ENCODE measurements at regions not wholly inside any gene's neighbourhood (a gene's known extent, or its start where the extent isn't known, plus 50 kb on each side); places are given as distances from the start of the nearest gene placed in this dataset.

DNA sequence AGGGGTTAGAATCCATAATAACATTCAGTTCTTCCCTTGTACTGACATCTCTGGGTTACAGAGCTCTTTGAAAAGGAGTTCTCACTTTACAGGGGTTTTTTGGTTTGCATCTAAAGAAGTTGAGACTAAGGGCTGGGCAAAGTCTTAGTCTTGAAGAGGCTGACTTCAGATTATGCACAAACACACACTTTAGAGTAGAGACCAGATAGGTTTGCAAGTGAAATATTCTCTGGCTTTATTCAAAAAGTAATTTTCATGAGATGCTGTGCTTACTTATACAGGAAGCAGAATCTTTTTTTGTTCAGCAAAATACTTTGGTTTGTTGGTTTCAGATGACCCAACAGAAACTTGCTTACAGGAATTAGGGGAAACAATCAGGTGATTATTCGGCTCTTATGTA lies 410.9 kb upstream of the LRRTM1 start:
- TF ChIP-seq, protein P1, sequence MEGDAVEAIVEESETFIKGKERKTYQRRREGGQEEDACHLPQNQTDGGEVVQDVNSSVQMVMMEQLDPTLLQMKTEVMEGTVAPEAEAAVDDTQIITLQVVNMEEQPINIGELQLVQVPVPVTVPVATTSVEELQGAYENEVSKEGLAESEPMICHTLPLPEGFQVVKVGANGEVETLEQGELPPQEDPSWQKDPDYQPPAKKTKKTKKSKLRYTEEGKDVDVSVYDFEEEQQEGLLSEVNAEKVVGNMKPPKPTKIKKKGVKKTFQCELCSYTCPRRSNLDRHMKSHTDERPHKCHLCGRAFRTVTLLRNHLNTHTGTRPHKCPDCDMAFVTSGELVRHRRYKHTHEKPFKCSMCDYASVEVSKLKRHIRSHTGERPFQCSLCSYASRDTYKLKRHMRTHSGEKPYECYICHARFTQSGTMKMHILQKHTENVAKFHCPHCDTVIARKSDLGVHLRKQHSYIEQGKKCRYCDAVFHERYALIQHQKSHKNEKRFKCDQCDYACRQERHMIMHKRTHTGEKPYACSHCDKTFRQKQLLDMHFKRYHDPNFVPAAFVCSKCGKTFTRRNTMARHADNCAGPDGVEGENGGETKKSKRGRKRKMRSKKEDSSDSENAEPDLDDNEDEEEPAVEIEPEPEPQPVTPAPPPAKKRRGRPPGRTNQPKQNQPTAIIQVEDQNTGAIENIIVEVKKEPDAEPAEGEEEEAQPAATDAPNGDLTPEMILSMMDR (IDR thresholded peaks at IDR 0.05), result no peak
- POLR2A ChIA-PET, result no interaction called here
- Mint-ChIP-seq H3K4me3 (no peak overlapping the region), H3K36me3 (ENCODE audit: low read depth) (no peaks in the 10 kb centered on the region), H3K9me3 (peaks cover 10% of the 10 kb centered on the region), H3K27me3 (no peaks in the 10 kb centered on the region), H3K27ac (no peak overlapping the region), H3K4me1 (ENCODE audit: low read depth) (no peaks in the 10 kb centered on the region)
- Histone ChIP-seq H3K4me1 (ENCODE audit: insufficient read depth, low read length) (no peaks in the 10 kb centered on the region), H3K9me3 (ENCODE audit: control insufficient read depth in 1 of 2, insufficient read depth in 1 of 2, low read length in 2 of 2) (peaks cover 0 to 10% of the 10 kb centered on the region in 2 experiments), H3K27ac (ENCODE audit: low read depth in 1 of 2, low read length in 2 of 2) (no peak overlapping the region), H3K27me3 (ENCODE audit: control insufficient read depth in 1 of 2, insufficient read depth in 2 of 2, low read length in 2 of 2) (no peaks in the 10 kb centered on the region), H3K4me3 (ENCODE audit: low read length) (no peak overlapping the region), H3K36me3 (ENCODE audit: insufficient read depth, low read length) (no peaks in the 10 kb centered on the region)
- DNase-seq, result no peak
- ATAC-seq (ENCODE audit: poor library complexity), result no peak
- intact Hi-C loops (cut with DNase I, micrococcal nuclease), result no loop called here
- CTCF ChIA-PET, result no interaction called here

DNA sequence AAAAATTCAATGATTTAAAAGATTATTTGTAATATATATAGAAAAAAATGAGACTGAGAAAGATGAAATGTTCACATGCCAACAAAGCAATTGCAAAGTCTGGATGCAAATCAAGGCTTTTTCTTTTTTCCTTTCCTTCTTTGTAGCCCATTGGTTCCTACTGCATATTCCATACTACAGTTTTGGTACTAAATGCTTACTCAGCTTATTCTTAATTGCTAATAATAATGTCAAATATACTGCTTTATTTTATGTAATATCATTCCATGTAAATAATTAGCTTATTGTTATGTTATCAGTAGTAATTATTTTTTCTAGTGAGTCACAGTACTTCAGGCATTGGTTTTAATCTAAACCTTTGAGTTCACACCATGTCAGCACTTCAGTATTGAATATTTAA lies 407.4 kb upstream of the LRRTM1 start:
- Histone ChIP-seq H3K36me3 (ENCODE audit: insufficient read depth, low read length) (no peaks in the 10 kb centered on the region), H3K27ac (ENCODE audit: low read depth in 1 of 2, low read length in 2 of 2) (no peak overlapping the region), H3K4me3 (ENCODE audit: low read length) (no peak overlapping the region), H3K27me3 (ENCODE audit: control insufficient read depth in 1 of 2, insufficient read depth in 2 of 2, low read length in 2 of 2) (no peaks in the 10 kb centered on the region), H3K9me3 (ENCODE audit: control insufficient read depth in 1 of 2, insufficient read depth in 1 of 2, low read length in 2 of 2) (peaks cover 0 to 8% of the 10 kb centered on the region in 2 experiments), H3K4me1 (ENCODE audit: insufficient read depth, low read length) (no peaks in the 10 kb centered on the region)
- Mint-ChIP-seq H3K27ac (no peak overlapping the region), H3K4me1 (ENCODE audit: low read depth) (no peaks in the 10 kb centered on the region), H3K4me3 (no peak overlapping the region), H3K27me3 (no peaks in the 10 kb centered on the region), H3K9me3 (peaks cover 17% of the 10 kb centered on the region), H3K36me3 (ENCODE audit: low read depth) (no peaks in the 10 kb centered on the region)
- intact Hi-C loops (cut with DNase I, micrococcal nuclease), result no loop called here
- DNase-seq (no peak), ATAC-seq (ENCODE audit: poor library complexity) (no peak)
- CTCF ChIA-PET, result no interaction called here
- POLR2A ChIA-PET, result no interaction called here
- TF ChIP-seq, protein P1 (IDR thresholded peaks at IDR 0.05), result no peak

DNA sequence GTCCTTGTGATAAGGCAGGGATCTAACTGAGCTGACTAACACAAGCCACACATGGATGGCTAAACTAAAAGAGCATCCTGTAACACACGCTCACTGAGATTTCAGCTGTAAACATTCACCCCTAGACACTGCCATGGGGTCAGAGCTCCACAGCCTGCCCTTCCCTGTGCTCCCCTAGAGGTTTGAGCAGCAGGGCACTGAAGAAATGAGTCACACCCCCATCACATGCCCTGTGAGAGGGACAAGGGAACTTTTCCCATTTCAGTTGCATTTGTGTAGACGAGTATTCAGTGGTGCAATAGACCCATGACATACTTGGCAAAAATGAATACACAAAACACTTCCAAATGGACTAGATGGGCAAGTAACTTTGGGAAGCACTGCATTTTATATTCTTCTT lies 402.4 kb upstream of the LRRTM1 start:
- Histone ChIP-seq H3K9me3 (ENCODE audit: control insufficient read depth in 1 of 2, insufficient read depth in 1 of 2, low read length in 2 of 2) (peaks cover 0 to 12% of the 10 kb centered on the region in 2 experiments), H3K4me3 (ENCODE audit: low read length) (no peak overlapping the region), H3K36me3 (ENCODE audit: insufficient read depth, low read length) (no peaks in the 10 kb centered on the region), H3K27me3 (ENCODE audit: control insufficient read depth in 1 of 2, insufficient read depth in 2 of 2, low read length in 2 of 2) (no peaks in the 10 kb centered on the region), H3K27ac (ENCODE audit: low read depth in 1 of 2, low read length in 2 of 2) (no peak overlapping the region), H3K4me1 (ENCODE audit: insufficient read depth, low read length) (no peaks in the 10 kb centered on the region)
- DNase-seq (no peak), ATAC-seq (ENCODE audit: poor library complexity) (no peak)
- Mint-ChIP-seq H3K9me3 (peaks cover 13% of the 10 kb centered on the region), H3K36me3 (ENCODE audit: low read depth) (no peaks in the 10 kb centered on the region), H3K4me3 (no peak overlapping the region), H3K27me3 (no peaks in the 10 kb centered on the region), H3K4me1 (ENCODE audit: low read depth) (no peaks in the 10 kb centered on the region), H3K27ac (no peak overlapping the region)
- TF ChIP-seq, protein P1 (IDR thresholded peaks at IDR 0.05), result no peak
- intact Hi-C loops (cut with DNase I, micrococcal nuclease), result no loop called here
- POLR2A ChIA-PET, result no interaction called here
- CTCF ChIA-PET, result no interaction called here
